22Rv1 (cell line): ENCODE measurements at regions not wholly inside any gene's neighbourhood (a gene's known extent, or its start where the extent isn't known, plus 50 kb on each side); places are given as distances from the start of the nearest gene placed in this dataset.
"Not testable (repeated sequence)": the region's sequence is repeated elsewhere in the genome, so short reads cannot be mapped to it uniquely, and the experiment has no call there.

Source experiments
- H3K27ac ChIP-seq: fragments of 450-650 bp; 2 replicates; pipeline ENCODE4 v1.5.1; 2017
- CTCF ChIP-seq: fragments of 450-650 bp; IDR thresholded peaks from 2 replicates; pipeline ENCODE4 v1.5.1; 2017; ENCODE audit warnings: mild to moderate bottlenecking
- ZFX ChIP-seq: fragments of 450-650 bp; IDR thresholded peaks from 2 replicates; pipeline ENCODE4 v1.6.1; 2017; ENCODE audit warnings: antibody characterized with exemption, borderline replicate concordance

GRCh38 chr14:92244805-92245204 is 78.2 kb upstream of the SLC24A4 start:
- no peak overlapping the region for H3K27ac ChIP-seq
- TF ChIP-seq ZFX (no peak), CTCF (no peak)

- TF ChIP-seq CTCF = no peak
- no peak for TF ChIP-seq ZFX
- no peak overlapping the region for H3K27ac ChIP-seq
These were observed 75.6 kb upstream of the SLC24A4 start for GRCh38 chr14:92247341-92247740.

GRCh38 chr14:92247947-92248346 is 75.0 kb upstream of the SLC24A4 start:
- TF ChIP-seq ZFX = no peak
- no peak for TF ChIP-seq CTCF
- no peak overlapping the region for H3K27ac ChIP-seq

- no peak overlapping the region for H3K27ac ChIP-seq
- TF ChIP-seq CTCF (no peak), ZFX (no peak)
These were observed 74.3 kb upstream of the SLC24A4 start for GRCh38 chr14:92248696-92249095.

GRCh38 chr14:92250366-92250765 is 72.6 kb upstream of the SLC24A4 start:
- not testable (repeated sequence) for H3K27ac ChIP-seq

GRCh38 chr14:92252323-92252722 is 70.6 kb upstream of the SLC24A4 start:
- no peak overlapping the region for H3K27ac ChIP-seq
- TF ChIP-seq ZFX (no peak), CTCF (no peak)

- TF ChIP-seq CTCF = peak; percentile 9; the same call in 1 of the 2 replicates
- no peak for TF ChIP-seq ZFX
- H3K27ac ChIP-seq = no peak overlapping the region
These were observed 69.5 kb upstream of the SLC24A4 start for GRCh38 chr14:92253381-92253894.

- TF ChIP-seq CTCF = no peak
- no peak for TF ChIP-seq ZFX
- no peak overlapping the region for H3K27ac ChIP-seq
These were observed 68.2 kb upstream of the SLC24A4 start for GRCh38 chr14:92254786-92255185.
